GM18508 (cell line): ENCODE measurements at regions not wholly inside any gene's neighbourhood (a gene's known extent, or its start where the extent isn't known, plus 50 kb on each side); places are given as distances from the start of the nearest gene placed in this dataset.
"Not testable (repeated sequence)": the region's sequence is repeated elsewhere in the genome, so short reads cannot be mapped to it uniquely, and the experiment has no call there.

Experiments used
- ATAC-seq: cut with Tn5 transposase; IDR thresholded peaks from one replicate; pipeline ENCODE4 v1.9.1; 2021; ENCODE audit warnings: moderate number of reproducible peaks; ENCODE audit not compliant: insufficient read depth, unreplicated experiment

- no peak for ATAC-seq
Observed at GRCh38 chr12:59067083-59067482, 146.8 kb upstream of the LRIG3 start.

DNA sequence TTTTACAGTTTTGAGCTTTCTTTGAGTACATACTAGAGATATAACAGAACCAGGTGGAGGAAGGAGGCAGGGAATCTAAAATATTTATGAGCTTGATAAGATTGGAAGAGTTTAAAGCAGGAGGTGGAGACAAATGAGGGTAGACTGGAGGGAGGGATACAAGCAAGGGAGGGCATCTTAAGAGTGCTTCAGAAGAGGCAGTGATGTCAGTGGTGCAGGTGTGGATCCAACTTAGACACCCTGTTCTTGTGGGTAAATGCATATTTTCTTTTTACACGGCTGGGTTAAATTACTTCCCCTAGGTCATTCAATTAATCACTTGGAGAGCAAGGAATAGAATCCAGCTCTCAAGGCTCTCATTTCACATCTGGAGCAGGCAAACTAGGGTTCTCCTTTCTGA, 146.1 kb upstream of the LRIG3 start:
- ATAC-seq = no peak

DNA sequence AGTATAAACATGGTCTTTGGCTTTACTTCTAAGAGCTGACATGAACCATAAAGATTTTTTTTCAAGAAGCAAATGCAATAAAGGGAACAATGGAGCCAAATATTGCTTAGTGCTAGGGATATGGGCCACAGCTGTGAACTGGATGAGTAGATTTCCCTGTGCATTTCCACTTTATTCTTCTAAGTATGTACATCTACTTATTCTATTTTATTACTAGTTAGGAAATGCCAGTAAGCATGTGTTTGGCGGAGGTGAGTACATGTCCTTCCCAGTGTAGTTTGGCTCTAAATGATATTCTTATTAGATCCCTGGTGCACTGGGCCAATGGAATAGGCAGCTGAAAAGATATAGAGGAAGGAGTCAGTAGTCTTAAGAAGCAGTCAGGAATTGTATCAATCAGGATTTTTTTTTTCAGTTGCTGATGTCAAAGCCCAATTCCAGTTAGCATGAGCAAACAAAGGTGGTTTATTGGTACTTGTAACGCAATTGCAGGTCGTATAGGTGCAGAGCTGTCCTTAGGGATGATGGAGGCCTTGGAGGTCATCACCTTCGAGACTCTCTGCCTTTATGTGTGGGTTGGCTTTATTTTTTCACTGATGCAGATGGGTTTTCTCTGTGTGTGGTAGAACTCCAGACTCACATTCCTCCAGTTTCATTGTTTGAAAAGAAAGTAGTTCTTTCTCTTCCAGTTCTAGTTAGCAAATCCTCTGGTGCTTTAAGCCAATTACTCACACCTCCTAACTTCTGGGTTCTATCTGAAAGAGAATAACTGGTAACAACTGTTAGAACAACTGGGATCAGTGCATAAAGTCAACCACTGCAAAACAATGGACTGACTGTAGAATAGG, 139.0 kb upstream of the LRIG3 start:
- no peak for ATAC-seq

- no peak for ATAC-seq
Observed at GRCh38 chr12:59056966-59057365, 136.7 kb upstream of the LRIG3 start.

- ATAC-seq = peak; percentile 72
Observed at GRCh38 chr12:59055204-59055860, 135.0 kb upstream of the LRIG3 start.

GRCh38 chr12:59053266-59053899, 133.1 kb upstream of the LRIG3 start:
- ATAC-seq = not testable (repeated sequence)

DNA sequence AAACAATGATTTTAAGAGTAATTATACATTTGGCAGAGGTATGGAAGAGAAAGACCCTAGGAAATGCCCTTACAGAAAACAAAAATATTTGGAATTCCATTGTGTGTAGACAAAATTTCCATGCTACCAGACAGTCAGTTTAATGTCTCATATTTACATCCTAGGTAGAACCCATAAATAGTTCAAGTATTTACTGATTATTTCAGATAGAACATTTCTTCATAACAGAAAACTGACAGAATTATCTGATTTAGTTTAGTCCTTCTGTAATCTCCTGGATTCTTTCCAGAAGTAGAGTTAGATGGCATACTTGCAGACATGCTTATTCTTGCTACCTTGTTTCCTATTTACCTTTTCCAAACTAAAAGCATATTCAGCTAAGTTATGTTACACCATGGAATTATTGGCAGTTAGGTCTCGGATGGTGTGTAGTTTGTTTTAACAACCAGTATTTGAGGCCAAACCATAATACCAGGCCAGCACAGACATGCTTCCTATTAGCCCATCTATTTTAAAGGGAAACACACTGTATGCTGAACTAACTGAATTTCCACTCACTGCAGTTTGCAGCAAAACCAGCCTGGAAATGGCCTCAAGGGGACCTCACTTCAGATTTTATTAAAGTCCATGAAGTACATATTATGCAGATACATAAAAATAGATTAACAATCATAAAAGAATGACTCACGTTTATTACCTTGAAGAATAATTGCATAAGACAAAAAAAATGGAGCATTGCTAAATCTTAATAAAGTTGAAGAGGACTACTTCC, 126.6 kb upstream of the LRIG3 start:
- ATAC-seq = no peak

GRCh38 chr12:59044791-59045190, 124.5 kb upstream of the LRIG3 start:
- ATAC-seq = no peak

DNA sequence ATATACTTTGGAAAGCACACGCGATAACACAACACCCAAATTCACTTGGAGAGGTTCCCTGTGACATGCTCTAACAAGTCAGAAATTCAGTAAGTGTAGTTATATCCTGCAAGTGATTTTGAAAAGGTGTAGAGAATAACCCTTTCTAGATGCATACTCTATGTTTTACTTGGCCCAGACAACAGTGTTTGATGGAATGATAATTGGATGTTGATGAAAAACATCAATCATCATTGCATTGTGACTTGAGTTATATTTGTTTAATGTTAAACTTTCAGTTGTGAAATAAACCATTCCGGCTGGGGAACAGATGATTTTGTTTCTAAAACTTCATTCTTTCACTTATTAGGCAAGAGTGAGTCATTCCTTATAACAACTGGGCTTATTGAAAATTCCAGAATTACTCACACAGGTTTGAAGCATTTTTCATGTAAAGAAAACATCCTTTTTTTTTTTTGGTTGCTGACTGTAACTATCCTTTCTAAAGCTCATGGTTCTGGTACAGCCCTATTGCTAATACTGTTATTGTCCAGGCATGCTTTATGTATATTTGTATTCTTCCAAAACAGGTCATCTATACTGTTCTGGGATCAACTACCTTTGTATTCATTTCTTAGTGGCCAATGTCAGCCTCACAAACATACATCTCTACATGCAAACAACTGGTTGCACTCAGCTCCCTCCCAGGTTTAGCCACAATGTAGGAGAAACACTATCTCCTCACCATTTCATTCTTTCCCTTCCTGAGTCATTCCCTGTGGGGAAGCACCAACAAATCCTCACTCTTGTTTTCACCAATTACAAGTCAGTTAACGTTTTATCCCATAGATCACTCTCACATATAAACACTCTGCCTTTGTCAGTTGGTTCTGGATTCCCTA, 121.2 kb upstream of the LRIG3 start:
- no peak for ATAC-seq

- no peak for ATAC-seq
Observed at GRCh38 chr12:59040656-59041055, 120.4 kb upstream of the LRIG3 start.

- ATAC-seq = no peak
Observed at GRCh38 chr12:59040043-59040442, 119.7 kb upstream of the LRIG3 start.

DNA sequence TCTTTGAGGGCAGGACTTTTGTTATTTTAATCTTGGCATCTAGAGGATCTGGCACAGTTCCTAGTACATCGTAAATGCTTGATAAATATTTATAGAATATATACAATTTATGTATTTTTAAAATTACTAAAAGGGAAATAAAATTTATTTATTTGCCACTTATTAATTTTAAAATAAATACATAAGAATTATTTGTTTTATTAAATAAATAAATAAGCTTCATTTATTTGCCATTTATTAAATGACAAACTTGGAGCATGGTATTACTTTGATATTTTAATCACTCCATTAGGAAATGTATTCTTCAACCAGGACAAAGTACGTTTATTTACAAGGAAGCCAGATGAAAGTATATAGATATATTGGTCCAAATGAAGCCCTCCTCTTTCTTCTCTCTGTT, 118.7 kb upstream of the LRIG3 start:
- ATAC-seq = no peak

DNA sequence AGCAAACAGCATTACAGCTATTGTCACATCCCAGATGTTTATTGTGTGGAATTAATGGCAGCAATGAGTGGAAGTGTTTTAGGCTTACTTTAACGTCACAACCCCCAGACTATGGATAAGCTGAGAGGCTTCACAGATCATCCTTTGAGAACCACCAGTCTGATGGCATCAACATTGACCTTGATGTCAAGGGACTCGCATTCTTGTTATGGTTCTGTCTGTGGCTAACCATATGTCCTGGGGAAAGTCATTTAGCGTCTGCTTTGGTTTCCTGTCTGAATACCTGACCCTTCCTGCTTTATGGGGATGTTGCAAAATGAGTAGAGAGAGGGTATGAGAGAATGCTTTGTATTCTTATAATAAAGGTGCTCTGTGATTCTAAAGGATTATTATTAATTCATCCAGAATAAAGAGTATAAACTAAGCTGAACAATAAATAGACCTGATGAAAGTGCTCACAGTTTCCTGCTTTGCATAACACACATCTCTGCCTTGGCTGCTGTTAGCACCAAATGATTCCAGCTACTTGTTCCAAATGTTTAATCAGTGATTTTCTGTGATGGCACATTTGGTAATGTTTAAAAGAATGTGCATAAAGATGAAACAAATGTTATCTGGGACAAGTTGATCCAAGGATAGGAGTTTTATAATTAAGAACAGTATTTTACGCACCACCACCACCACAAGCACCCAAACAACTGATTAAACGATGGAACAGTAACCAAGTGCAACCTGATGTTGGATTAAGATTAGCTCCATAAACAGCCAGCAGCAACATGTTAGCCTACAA, 116.9 kb upstream of the LRIG3 start:
- no peak for ATAC-seq

- ATAC-seq = no peak
Observed at GRCh38 chr12:59036347-59036746, 116.0 kb upstream of the LRIG3 start.

DNA sequence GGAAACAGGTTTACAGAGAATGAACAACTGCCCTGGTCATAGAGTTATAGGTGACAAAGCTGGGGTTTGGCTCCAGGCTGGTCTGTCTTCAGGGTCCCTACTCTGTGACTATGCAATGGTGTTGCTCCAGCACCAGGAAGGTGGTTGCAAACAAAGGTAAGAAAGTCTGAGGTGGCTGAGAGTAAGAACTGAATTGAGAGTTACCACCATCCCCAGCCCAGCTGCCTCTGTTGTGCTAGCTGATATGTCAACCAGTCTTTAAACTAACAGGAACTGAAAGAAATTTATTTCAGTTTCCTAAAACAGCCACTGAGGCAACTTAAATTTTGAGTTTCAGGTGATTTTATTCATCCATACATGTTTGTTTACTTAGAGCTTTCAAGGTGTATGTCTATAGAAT, 111.0 kb upstream of the LRIG3 start:
- no peak for ATAC-seq

- no peak for ATAC-seq
Observed at GRCh38 chr12:59030415-59030814, 110.1 kb upstream of the LRIG3 start.

GRCh38 chr12:59027199-59027598, 106.9 kb upstream of the LRIG3 start:
- no peak for ATAC-seq

DNA sequence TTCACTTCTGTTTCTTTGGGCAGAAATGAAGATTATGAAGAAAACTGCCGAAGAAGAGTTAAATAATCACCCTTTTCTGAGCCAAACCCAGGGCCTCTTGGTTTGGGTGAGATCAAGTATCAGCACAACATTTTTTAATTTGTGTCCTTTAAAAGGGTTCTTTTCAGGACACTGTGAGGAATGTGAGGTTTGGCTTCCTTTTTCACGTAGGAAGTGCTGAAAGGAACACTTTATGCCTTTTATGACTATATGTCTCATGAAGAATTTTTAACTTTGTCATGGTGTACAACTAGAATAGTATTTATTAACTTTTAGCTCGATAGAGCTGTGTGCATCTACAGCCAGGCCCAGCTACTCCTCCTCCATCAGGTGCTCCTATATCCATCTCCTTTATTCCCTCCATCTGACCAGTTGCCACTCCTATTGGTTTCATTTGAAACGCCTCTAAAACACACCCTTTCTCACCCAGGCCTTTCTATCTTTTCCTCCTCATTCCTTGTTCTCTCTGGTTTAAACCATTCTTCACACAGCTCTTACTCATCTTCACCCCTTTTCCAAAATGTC, 103.6 kb upstream of the LRIG3 start:
- ATAC-seq = no peak
